Kidney epithelial cell (primary cell): ENCODE measurements at regions not wholly inside any gene's neighbourhood (a gene's known extent, or its start where the extent isn't known, plus 50 kb on each side); places are given as distances from the start of the nearest gene placed in this dataset.

Source experiments
- DNase-seq: peaks from one replicate; pipeline ENCODE4 v3.0.0-alpha.2; 2010; ENCODE audit warnings: low read depth
- H3K27me3 ChIP-seq: 2 replicates; pipeline ENCODE4 v1.6.0; 2011; ENCODE audit warnings: low read length; ENCODE audit not compliant: control insufficient read depth, insufficient read depth
- H3K36me3 ChIP-seq: 2 replicates; pipeline ENCODE4 v1.5.1; 2011; ENCODE audit warnings: low read length; ENCODE audit not compliant: control insufficient read depth, insufficient read depth
- H3K4me3 ChIP-seq: 2 replicates; pipeline ENCODE4 v1.5.1; 2011; ENCODE audit warnings: low read depth, mild to moderate bottlenecking, control low read depth, low read length
- CTCF ChIP-seq: IDR thresholded peaks from 2 replicates; pipeline ENCODE4 v1.5.1; 2011; ENCODE audit warnings: mild to moderate bottlenecking, moderate library complexity, low read length, control low read depth, inconsistent platforms; ENCODE audit not compliant: insufficient read depth, poor library complexity, severe bottlenecking

GRCh38 chr6:117215353-117216090 is 49.8 kb upstream of the VGLL2 start:
- H3K27me3 ChIP-seq = no peaks in the 10 kb centered on the region
- no peak for TF ChIP-seq CTCF
- H3K4me3 ChIP-seq = no peak overlapping the region
- no peaks in the 10 kb centered on the region for H3K36me3 ChIP-seq
- no peak for DNase-seq
